Peyer's patch (tissue), 4 donors: ENCODE measurements at regions not wholly inside any gene's neighbourhood (a gene's known extent, or its start where the extent isn't known, plus 50 kb on each side); places are given as distances from the start of the nearest gene placed in this dataset.

Experiments
- POLR2A ChIP-seq, 2 donors: fragments of 450-650 bp; IDR thresholded peaks; one replicate each; pipeline ENCODE4 v1.5.1; 2017; ENCODE audit warnings: antibody characterized with exemption in 2 of 2, mild to moderate bottlenecking in 2 of 2, moderate library complexity in 2 of 2
- TF ChIP-seq, protein P1 (sequence below), 6 experiments: fragments of 450-650 bp in 4 of 6; fragments of 200-600 bp in 2 of 6; sonication (generic) in 1 of 6; IDR thresholded peaks; one replicate each; pipeline ENCODE4 v1.5.1; 2017 to 2019; ENCODE audit warnings: antibody characterized with exemption in 6 of 6, mild to moderate bottlenecking in 3 of 6, moderate library complexity in 1 of 6

DNA sequence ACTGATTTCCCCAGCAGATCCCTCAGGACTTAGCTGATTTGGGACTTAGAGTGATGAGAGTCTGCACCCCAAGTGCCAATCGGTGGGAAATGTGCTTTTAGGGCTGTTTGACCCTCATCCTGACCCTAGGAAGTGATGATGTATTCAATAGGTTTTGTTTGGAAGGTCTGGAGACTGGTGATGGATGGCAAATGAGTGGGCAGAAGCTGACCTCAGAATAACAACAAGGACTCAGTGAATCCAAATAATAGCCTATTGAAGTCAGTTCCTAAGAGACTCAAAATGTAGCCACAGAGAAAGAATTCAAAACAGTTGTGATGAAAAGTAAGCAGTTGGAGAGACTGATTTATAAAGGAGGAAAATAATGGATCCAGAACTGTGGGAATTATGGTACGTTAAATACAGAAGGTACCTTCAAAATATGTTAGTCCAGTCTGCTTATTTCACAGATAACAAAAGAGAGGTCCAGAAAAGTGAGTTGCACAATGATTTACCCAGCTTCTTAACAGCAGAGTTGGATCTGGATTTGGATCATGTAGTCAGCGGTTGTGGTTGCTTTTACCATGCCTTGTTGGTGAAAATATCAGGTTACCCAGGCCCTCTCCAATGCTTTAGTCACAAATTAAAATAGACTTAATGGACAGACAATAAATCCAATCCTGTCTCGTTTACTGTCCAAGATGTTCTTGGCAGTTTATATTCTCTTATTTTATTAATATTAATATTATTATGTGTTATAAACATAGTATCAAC, 123.0 kb upstream of the PTBP2 start:
- TF ChIP-seq, protein P1, sequence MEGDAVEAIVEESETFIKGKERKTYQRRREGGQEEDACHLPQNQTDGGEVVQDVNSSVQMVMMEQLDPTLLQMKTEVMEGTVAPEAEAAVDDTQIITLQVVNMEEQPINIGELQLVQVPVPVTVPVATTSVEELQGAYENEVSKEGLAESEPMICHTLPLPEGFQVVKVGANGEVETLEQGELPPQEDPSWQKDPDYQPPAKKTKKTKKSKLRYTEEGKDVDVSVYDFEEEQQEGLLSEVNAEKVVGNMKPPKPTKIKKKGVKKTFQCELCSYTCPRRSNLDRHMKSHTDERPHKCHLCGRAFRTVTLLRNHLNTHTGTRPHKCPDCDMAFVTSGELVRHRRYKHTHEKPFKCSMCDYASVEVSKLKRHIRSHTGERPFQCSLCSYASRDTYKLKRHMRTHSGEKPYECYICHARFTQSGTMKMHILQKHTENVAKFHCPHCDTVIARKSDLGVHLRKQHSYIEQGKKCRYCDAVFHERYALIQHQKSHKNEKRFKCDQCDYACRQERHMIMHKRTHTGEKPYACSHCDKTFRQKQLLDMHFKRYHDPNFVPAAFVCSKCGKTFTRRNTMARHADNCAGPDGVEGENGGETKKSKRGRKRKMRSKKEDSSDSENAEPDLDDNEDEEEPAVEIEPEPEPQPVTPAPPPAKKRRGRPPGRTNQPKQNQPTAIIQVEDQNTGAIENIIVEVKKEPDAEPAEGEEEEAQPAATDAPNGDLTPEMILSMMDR (IDR thresholded peaks at IDR 0.05) = no peak
- no peak for TF ChIP-seq POLR2A (IDR thresholded peaks at IDR 0.05)
